LHCN-M2 (cell line): ENCODE measurements at regions not wholly inside any gene's neighbourhood (a gene's known extent, or its start where the extent isn't known, plus 50 kb on each side); places are given as distances from the start of the nearest gene placed in this dataset.
"Not testable (repeated sequence)": the region's sequence is repeated elsewhere in the genome, so short reads cannot be mapped to it uniquely, and the experiment has no call there.

Experiments used
- DNase-seq: peaks from one replicate; pipeline ENCODE4 v3.0.0-alpha.2; 2012; ENCODE audit warnings: low read depth

DNA sequence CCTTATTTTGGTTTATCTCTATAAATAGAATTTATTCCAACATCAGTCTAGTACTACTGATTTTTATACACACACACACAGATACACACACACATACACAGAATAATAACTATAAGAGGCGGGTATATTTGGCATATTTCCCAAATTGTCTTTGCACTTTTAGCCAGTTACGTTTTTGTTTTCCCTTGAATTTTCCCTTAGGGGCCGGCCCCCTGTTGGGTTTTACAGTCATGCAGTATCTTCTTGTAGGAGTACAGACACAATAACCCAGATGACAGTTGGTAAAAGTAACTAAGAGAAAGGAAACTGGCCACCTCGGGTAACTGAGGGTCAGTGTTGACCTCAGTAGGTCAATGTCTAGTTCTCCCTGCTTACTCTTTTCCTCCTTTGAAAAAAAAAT is 50.9 kb downstream of the DISP1 start:
- DNase-seq: no peak

DNA sequence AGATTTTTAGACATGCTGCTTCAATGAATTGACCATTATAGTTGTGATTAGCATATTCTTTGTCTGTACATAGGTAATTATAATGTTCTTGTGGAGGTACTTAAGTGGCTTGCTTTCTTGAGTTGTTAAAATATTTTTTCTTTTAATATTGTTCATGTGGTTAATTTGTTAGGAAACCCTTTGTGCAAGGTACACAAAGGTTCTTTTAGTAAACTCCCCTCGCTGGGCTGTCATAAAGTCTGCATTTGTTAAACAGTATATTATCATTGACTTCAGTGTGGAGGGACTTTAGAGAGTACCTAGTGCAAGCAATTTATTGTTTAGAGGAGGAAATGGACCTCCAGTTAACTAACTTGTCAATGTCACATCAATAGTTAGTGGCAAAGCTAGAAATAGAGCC is 52.5 kb downstream of the DISP1 start:
- DNase-seq: no peak

DNA sequence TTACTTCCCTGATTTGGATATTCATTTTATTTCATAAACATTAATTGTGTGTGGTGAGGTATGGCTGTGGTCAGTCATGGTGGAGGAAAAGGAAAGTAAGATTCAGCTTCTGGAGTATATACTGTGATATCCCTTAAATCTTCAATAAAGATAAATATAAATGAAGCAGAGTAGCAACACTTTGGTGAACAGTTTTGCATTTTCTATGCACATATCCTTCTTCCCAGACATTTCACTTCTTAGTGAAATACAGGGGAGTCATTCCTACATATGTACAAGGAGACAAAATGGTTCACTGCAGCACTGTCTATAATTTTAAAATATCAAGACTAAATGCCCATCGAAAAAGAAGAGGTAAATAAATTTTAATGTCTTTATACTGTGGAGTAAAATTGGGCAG is 61.3 kb downstream of the DISP1 start:
- no peak for DNase-seq

GRCh38 chr1:222877854-222878253 is 63.0 kb downstream of the DISP1 start:
- peak; percentile 27 for DNase-seq

DNA sequence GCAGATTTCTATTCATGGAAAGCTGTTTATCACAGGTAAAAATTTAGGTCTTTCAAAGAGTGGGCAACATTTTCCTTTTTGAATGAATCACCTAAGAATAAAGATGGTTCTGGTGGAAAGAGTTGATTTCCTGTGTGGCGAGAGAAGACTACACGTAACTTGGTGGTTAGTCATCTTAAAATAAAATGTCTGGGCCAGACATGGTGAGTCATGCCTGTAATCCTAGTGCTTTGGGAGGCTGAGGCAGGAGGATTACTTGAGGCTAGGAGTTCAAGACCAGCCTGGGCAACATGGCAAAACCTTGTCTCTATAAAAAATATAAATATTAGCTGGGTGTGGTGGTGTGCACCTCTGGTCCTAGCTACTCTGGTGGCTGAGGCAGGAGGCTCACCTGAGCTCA is 65.7 kb downstream of the DISP1 start:
- DNase-seq: peak; percentile 64

DNA sequence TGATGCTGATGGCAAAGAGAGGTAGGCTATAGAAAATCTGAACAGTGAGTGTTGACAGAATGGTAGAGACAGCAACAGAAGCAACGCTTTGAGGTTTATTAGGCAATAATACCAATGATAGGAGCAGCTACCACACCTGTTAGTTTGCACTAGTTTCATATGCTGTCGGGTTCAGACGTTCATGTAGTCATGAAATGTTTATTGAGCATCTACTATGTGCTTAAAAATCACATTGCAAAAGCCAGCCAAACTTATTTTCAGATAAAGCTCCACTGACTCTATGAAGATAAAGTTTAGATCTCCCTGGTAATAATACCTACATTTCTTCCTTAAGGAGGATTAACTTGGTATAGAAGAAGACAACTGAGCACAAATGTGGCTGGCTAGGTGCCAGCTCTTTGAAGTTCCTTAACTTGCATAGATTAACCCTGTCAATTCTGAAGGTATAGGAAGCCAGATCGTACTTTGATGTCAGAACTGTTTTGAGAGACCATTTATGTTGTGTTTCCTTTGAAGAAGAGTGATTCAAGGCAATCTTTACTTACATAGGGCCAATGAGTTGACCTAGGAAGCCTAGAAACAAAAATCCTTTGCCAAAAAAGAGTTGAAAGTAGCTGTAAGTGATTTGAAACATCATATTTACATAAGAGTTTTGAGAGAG is 71.5 kb downstream of the DISP1 start:
- DNase-seq: no peak

GRCh38 chr1:222886878-222887351 is 72.1 kb downstream of the DISP1 start:
- no peak for DNase-seq

DNA sequence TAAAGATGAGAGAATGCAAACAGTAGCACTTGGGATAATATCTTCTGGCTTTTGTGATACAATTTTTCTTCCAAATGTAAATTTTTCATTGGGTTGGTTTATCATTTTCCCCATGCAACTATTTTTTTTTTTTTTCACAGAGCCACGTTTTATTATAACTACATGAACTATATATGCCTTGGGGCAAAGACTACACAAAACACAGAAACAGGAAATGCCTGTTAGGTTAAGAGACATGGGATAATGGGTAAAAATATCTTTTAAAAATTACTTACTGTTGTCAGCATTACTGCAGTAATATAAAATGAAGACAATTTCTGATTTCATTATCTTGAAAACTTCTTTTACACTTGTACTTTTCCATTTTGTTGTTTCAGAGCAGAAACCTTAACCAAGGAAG is 74.6 kb downstream of the DISP1 start:
- no peak for DNase-seq

DNA sequence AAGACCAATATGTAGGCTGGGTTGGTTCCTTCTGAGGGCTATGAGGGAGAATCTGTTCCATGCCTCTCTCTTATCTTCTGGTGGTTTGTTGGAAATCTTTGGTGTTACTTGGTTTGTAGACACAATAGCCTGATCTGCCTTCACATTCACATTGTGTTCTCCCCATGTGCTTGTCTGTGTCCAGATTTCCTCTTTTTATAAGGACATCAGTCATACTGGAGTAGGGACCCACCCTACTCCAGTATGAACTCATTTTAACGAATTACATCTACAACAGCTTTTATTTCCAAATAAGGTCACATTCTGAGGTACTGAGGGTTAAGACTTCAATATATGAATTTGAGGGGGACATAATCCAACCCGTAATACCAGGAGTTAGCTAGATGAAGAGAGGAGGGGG is 75.9 kb downstream of the DISP1 start:
- DNase-seq: no peak

GRCh38 chr1:222891578-222891977 is 76.7 kb downstream of the DISP1 start:
- no peak for DNase-seq

DNA sequence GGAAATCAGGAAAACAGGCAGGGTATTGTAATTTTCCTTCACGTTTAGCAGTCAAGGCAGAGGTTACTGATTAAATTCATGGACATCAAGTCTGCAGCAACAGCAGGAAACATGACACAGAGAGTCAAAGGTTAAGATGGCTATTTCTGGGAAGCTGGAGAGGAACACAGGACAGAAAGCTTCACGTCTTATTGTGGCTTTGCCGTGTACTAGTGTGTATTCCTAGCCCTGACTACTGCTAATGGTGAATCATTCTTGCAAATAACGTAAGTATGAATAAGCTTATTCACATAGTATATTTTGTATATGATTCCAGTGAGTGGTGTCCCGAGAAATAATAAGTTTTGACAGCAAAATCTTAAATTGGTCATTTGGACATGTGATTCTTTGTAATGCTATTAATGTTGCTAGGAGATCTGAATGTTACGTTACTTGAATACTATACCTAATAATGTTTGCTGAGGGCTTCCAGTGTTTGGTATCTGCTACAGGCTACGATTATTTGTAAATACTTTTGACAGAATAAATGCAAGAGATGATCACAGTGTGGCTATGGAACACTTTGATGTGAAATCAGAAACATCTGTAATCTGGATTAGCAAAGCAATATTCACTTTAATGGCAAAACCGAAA is 77.4 kb downstream of the DISP1 start:
- DNase-seq: peak; percentile 76

GRCh38 chr1:222893255-222893654 is 78.4 kb downstream of the DISP1 start:
- no peak for DNase-seq

GRCh38 chr1:222894331-222894730 is 79.5 kb downstream of the DISP1 start:
- DNase-seq: no peak

DNA sequence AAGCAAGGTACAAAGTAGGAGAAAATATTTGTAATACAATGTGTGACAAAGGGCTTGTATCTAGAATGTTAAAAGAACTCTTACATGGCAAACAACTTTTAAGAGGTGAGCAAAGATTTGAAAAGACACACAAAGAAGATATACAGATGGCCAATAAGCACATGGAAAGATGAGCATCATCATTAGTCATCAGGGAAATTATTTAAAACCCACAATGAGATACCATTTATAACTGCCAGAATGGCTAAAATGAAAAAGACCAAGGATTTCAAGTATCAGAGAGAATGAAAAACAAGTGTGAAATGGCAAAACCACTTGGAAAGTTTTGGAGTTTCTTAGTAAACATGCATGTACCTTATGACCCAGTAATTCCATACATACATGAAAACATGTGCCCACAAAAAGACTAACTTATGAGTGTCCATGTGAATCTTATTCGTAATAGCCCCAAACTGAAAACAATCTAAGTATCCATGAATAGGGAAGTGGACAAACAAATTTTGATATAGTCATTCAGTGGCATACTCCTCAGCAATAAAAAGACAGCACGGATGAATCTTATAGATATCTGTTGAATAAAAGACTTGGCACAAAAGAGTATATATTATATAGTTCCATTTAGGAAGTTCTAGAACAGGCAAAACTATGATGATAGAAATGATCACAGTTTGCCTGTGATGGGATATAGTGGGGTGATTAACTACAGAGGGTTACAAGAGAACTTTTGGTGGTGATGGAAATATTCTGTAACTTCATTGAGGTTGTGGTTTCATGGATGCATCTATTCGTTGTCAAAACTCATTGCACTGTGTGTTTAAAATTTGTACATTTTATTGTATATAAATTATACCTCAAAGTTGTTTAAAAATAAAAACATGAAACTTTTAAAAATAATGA is 82.0 kb downstream of the DISP1 start:
- peak; percentile 54 for DNase-seq

GRCh38 chr1:222897527-222898190 is 82.8 kb downstream of the DISP1 start:
- no peak for DNase-seq

GRCh38 chr1:222898191-222898527 is 83.3 kb downstream of the DISP1 start:
- no peak for DNase-seq

DNA sequence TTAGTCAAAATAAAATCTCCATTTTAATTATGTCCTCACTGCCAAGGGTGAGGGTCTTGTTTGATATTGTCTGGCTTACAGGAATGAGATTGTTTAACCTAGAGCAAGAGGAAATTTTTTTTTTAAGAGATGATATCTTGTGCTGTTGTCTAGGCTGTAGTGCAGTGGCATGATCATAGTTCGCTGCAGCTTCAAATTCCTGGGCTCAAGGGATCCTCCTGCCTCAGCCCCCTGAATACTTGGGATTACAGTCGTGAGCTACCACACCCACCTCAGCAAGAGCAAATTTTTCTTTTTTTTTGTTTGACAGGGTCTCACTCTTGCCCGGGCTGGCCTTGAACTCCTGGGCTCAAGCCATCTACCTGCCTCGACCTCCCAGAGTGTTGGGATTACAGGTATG is 84.6 kb downstream of the DISP1 start:
- no peak for DNase-seq

DNA sequence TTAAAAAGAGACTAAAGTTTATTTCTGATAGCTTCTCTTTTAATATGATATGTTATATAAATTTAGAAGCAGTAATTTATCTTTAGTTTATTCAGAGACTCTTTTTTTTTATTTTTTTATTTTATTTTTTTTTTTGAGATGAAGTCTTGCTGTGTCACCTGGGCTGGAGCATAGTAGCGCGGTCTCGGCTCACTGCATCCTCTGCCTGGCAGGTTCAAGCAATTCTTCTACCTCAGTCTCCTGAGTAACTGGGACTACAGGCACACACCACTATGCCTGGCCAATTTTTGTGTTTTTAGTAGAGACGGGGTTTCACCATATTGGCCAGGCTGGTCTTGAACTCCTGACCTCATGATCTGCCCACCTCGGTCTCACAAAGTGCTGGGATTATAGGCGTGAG is 89.6 kb downstream of the DISP1 start:
- no peak for DNase-seq

DNA sequence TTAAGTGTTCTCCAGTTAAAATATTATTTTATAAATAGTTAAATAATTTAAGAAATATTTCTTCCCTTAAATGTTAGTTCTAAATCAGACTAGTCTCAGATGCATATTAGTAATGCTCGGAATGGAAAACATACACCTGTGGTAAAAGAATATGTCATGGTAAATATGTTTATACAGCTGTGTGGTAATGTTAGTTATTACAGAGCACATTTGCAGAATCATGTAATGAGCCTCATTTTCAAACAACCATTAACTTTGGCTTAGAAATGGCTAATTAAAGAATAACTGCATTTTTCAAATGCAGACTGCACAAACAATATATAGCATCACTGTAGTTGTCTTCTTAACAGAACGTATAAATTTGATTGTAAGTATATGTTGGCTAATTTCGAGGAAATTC is 90.3 kb downstream of the DISP1 start:
- DNase-seq: no peak

GRCh38 chr1:222906271-222906739 is 91.5 kb downstream of the DISP1 start:
- not testable (repeated sequence) for DNase-seq

- no peak for DNase-seq
Measured at GRCh38 chr1:222909586-222909985, 94.7 kb downstream of the DISP1 start.

DNA sequence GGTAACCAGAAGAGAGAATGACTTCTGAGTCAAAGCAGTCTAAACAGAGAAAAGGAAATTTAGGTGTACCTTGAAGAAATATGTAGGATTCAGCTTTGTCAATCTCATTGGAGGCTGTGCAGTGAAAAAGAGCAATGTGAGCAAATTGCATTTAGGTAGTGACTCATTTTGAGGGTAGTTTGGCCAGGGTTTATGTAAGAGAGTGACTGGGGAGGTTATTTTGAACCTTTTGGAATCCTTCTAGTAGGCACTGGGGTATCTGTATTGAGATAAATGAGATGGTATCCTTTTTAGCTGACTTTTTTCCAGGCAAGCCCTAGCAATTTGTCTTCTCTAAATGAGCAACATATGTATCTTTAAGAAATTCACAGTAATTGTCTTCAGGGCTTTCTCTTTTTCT is 95.9 kb downstream of the DISP1 start:
- DNase-seq: peak; percentile 35
